ENCODE measurements at regions not wholly inside any gene's neighbourhood (a gene's known extent, or its start where the extent isn't known, plus 50 kb on each side); places are given as distances from the start of the nearest gene placed in this dataset.

- TF ChIP-seq CTCF (IDR thresholded peaks at IDR 0.05) (no peak), POLR2AphosphoS5 (IDR thresholded peaks at IDR 0.05) (no peak), EP300 (IDR thresholded peaks at IDR 0.05) (no peak), POLR2A (IDR thresholded peaks at IDR 0.05) (no peak)
Measured at GRCh38 chr5:110269478-110270142, 456.9 kb downstream of the TMEM232 start.
